NCI-H1417 treated with DMSO at 0.1 percent for 48 hours (cell line): ENCODE measurements at regions not wholly inside any gene's neighbourhood (a gene's known extent, or its start where the extent isn't known, plus 50 kb on each side); places are given as distances from the start of the nearest gene placed in this dataset.

Experiments used
- DNase-seq: peaks from one replicate; lab custom pipeline; 2025; lab: John Stamatoyannopoulos, UW

DNA sequence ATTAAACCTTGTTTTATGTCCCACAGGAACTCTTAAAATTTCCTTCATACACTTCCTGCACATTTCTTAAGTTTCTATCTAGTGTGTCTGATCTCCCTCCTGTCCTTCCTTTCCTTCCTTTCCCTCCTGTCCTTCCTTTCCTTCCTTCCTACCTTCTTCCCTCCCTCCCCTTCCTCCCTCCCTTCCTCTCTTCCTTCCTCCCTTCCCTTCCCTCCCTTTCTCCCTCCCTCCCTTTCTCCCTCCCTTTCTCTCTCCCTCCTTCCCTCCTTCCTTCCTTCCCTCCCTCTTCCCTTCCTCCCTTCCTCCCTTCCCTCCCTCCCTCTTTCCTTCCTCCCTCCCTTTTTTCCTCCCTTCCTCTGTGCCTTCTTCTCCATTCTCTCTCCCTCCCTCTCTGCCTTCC is 414.9 kb downstream of the ENC1 start:
- DNase-seq, result no peak

DNA sequence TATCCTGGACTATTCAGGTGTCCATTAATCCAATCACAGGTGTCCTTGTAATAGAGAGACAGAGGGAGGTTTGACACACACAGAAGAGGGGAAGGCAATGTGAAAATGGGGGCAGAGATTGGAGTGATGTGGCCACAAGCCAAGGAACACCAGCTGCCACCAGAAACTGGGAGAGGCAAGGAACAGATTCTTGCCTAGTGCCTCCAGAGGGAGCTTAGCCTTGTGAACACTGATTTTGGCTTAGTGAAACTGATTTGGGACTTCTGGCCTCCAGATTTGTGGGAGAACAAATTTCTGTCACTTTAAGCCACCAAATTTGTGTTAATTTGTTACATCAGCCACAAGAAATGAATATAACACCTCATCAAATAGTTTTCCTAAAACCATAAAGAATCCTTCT is 416.2 kb downstream of the ENC1 start:
- DNase-seq, result no peak

DNA sequence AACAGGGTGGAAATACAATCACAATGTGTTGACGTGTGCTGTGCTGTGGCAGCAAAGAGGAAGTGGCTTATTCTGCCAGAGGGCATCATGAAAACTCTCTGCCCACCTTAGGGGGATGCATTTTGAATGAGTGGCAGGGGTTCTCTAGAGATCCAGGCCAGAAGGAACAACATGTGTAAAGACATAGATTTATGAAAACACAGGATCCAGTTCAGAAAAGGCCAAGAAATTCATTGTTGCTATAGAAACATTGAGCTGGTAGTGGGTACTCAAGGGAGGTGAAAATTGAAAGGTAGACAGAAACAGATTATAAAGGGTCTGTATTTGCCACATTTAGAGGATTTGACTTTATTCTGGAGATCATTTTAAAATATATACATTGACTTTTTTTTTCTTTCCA is 417.7 kb downstream of the ENC1 start:
- no peak for DNase-seq

GRCh38 chr5:74221413-74221812 is 419.1 kb downstream of the ENC1 start:
- DNase-seq, result no peak

DNA sequence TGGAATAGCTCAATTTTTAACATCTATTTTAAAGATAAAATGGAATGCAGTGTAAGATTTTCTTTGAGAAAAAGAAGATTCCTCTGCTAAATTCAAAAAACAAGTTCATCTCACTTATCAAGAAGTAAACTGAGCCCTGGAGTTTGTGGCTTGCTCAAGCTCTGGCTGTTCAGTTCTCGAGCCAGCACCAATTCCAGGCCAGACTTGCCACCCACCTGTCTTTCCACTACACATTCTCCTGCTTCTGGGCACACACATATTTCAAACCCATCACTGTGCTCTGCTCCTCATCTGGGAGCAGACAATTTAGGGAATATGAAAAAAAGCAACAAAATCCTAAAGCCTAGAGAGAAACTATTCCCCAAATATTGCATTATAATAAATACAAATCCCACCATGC is 424.5 kb downstream of the ENC1 start:
- DNase-seq, result no peak

DNA sequence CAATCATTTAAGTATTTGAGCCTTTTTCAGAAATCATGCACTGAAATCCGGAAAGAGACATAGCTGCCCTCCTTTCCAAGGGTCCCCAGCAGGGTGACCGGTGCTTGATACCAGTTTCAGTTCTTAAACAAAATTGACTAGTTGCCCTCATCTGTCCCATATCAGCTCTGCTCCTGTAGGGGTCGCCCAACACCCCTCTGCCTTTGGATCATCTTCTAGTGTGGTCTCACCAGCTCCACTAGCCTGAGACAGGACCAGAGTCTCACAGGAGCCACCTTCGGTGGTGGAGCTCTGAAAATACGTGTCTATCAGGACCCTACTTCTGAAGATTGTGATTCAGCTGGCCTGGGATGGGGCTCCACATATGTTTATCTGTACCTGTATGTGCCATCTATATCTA is 428.2 kb downstream of the ENC1 start:
- no peak for DNase-seq

DNA sequence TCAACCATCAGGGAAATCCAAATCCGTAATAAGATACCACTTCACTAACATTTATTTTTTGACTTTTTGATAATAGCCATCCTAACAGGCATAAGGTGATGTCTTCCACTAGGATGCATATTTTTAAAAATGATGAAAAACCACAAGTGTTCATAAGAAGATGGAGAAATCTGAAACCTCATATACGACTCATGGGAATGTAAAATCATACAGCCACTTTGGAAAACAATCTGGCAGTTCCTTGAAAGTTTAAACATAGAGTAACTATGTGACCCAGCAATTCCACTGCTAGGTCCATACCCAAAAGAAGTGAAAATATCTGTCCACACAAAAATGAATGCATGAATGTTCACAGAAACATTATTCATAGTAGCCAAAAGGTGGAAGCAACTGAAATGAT is 431.0 kb downstream of the ENC1 start:
- no peak for DNase-seq

DNA sequence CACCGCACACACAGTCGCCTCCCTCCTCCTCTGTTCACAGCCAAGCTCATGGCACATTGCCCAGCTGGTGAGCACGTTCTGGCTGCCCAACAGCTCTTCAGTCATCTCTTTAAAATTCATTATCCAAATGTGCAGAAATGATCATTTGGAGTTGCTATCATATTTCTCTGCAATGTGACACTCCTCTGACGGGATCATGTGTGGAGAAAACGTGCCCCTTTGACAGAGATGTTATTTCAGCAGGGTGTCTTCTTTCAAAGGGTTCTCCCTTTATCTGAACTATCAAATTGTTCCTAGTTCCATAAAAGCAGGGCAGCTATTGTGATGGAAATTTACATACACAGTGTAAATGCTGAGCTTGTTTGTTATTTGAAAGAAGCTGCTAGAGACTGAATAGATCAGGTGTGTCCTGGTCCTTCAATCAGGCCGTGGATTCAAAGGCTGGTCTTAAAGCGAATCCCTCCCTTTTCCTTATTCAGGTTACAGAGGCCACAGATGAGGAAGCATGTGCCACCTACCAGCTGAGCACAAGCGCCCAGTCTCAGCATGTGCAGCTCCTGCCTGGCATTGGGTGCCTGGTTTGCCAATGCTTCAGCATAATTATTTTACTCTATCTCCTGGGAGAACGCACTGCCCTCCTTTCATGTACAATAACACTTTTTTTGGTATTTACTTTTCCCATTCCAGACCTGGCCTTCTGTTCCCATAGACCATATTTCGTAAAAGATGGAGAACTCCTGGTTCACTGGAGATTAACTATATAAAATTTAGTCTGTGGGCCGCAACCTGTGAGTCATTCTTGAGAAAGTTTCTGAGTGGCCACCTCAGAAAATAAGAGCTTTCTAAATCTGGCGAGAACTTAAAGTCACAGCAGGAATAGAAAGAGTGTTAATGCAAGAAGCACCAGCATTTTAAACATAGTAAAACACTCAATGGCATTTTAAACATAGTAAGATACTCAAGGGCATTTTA is 433.7 kb downstream of the ENC1 start:
- DNase-seq, result peak; percentile 27

- no peak for DNase-seq
These were observed 434.6 kb downstream of the ENC1 start for GRCh38 chr5:74205767-74206578.

- no peak for DNase-seq
These were observed 439.0 kb downstream of the ENC1 start for GRCh38 chr5:74201334-74202081.

- DNase-seq, result peak; percentile 19
These were observed 440.0 kb downstream of the ENC1 start for GRCh38 chr5:74200560-74200959.

- DNase-seq, result no peak
These were observed 440.9 kb downstream of the ENC1 start for GRCh38 chr5:74199436-74200210.

GRCh38 chr5:74199005-74199404 is 441.5 kb downstream of the ENC1 start:
- no peak for DNase-seq

DNA sequence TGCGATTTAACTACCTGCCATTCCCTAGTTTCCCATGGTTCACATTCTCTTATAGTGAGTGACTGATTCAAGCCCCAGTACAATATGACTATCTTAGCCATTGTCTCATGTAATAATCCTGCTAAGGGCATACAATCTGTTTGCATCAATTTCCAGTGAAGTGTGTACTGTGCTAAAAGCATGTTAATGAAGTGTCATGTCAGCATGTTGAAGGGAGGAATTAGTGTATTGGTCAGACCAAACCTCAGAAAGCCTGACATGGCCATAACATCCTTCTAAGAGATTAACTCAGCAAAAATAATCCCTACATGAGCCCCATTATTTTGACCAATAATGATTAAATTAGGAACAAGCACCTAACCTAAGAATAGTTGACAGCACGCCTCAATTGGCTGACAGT is 442.4 kb downstream of the ENC1 start:
- DNase-seq, result no peak

GRCh38 chr5:74196233-74196632 is 444.3 kb downstream of the ENC1 start:
- DNase-seq, result no peak

DNA sequence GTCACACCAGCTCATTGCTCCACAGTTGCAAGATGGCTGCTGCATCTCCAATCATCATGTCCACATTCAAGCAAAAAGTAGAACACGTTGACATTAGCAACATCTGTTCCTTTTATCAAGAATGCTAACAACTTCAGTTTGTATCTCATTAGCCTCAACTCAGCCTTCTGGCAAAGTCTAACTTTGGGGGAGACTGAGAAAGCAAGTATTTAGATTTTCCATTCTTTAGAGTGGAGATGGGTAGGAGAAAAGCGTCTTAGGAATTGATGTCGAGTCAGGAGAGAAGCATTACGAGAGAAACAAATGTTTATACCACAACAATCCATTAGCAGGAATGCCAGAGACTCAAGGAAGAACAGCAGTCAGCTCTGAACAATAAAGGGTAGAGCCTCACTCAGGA is 446.3 kb downstream of the ENC1 start:
- DNase-seq, result no peak

GRCh38 chr5:74192606-74193299 is 447.8 kb downstream of the ENC1 start:
- DNase-seq, result no peak

DNA sequence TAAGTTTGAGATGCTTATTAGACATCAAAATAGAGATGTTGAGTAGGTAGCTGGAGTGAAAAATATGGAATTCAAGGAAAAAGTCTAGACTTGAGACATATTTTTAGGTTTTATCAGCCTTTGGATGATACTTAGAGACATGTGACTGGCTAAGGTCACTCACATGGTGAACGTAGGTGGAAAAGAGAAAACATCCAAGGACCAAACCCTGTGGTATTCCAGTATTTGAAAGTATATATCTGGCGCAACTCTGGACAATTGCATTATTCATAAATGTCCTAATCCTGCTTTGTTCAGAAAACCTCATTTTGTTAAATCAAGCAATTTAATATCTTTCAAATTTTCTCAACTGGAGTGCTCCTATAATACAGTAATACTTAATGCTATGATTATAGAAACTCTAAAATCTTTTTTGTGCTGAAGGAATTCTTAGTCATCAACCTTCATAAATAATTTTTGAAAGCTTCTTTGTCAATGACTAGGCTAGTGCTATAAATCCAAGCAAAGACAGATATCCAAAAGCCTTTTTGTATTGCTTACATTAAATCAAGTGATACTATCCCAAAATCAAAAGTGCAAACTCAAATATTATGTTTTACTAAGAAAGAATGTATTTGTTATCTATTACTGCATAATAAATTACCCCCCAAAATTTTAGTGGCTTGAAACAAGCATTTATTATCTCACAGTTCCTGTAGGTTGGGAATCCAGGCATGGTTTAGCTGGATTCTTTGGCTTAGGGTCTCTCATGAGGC is 452.0 kb downstream of the ENC1 start:
- no peak for DNase-seq

GRCh38 chr5:74187757-74188156 is 452.8 kb downstream of the ENC1 start:
- DNase-seq, result no peak
